Loucy (cell line): ENCODE measurements at regions not wholly inside any gene's neighbourhood (a gene's known extent, or its start where the extent isn't known, plus 50 kb on each side); places are given as distances from the start of the nearest gene placed in this dataset.

Experiments used
- EZH2phosphoT487 ChIP-seq: fragments of 200-600 bp; IDR thresholded peaks from 2 replicates; pipeline ENCODE4 v1.6.1; 2018; ENCODE audit warnings: antibody characterized with exemption, mild to moderate bottlenecking, moderate library complexity, borderline replicate concordance
- TF ChIP-seq, protein P1 (sequence below): fragments of 200-600 bp; sonication (generic); conservative IDR thresholded peaks from 2 replicates; pipeline ENCODE4 v1.5.1; 2014; ENCODE audit warnings: mild to moderate bottlenecking, antibody characterized with exemption, low read length

DNA sequence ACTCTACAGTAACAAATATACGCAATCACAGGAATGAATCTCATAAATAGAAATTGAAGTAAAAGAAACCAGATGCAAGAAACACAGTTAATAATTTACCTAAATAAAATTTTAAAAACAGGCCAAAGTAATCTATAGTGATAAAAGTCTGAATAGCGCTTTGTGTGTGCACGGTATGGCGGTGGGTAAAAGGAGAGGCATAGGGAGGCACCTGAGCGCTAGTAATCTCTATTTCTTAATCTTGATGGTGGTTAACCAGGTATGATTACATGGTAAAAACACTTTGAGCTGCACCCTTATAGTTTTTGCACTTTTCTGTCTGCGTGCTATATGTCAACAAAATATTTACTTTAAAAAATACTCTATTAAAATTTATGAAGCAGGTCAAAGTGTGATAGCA lies 198.1 kb upstream of the SATB1 start:
- TF ChIP-seq, protein P1, sequence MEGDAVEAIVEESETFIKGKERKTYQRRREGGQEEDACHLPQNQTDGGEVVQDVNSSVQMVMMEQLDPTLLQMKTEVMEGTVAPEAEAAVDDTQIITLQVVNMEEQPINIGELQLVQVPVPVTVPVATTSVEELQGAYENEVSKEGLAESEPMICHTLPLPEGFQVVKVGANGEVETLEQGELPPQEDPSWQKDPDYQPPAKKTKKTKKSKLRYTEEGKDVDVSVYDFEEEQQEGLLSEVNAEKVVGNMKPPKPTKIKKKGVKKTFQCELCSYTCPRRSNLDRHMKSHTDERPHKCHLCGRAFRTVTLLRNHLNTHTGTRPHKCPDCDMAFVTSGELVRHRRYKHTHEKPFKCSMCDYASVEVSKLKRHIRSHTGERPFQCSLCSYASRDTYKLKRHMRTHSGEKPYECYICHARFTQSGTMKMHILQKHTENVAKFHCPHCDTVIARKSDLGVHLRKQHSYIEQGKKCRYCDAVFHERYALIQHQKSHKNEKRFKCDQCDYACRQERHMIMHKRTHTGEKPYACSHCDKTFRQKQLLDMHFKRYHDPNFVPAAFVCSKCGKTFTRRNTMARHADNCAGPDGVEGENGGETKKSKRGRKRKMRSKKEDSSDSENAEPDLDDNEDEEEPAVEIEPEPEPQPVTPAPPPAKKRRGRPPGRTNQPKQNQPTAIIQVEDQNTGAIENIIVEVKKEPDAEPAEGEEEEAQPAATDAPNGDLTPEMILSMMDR = no peak
- TF ChIP-seq EZH2phosphoT487 = no peak
